Activated naive CD4-positive, alpha-beta T cell treated with Interleukin-2 at 50 U/mL for 16 hours (primary cell): ENCODE measurements at regions not wholly inside any gene's neighbourhood (a gene's known extent, or its start where the extent isn't known, plus 50 kb on each side); places are given as distances from the start of the nearest gene placed in this dataset.

Experiments used
- DNase-seq: peaks from one replicate; pipeline ENCODE4 v3.0.0-alpha.2; 2020

GRCh38 chr18:2301316-2301715 lies 270.0 kb downstream of the METTL4 start:
- no peak for DNase-seq

DNA sequence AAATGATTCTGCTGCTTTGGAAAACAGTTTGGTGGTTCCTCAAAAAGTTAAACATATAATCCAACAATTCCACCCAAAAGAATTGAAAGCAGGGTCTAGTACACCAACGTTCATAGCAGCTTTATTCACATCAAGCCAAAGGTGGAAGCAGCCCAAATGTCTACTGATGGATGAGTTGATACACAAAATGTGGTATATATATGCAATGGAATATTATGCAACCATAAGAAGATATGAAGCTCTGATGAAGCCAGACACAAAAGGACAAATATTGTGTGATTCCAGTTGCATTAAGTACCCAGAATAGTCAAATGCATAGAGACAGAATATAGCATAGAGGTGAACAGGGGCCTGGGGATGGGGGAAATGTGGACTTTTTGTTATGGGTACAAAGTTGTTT lies 269.3 kb downstream of the METTL4 start:
- DNase-seq: no peak

DNA sequence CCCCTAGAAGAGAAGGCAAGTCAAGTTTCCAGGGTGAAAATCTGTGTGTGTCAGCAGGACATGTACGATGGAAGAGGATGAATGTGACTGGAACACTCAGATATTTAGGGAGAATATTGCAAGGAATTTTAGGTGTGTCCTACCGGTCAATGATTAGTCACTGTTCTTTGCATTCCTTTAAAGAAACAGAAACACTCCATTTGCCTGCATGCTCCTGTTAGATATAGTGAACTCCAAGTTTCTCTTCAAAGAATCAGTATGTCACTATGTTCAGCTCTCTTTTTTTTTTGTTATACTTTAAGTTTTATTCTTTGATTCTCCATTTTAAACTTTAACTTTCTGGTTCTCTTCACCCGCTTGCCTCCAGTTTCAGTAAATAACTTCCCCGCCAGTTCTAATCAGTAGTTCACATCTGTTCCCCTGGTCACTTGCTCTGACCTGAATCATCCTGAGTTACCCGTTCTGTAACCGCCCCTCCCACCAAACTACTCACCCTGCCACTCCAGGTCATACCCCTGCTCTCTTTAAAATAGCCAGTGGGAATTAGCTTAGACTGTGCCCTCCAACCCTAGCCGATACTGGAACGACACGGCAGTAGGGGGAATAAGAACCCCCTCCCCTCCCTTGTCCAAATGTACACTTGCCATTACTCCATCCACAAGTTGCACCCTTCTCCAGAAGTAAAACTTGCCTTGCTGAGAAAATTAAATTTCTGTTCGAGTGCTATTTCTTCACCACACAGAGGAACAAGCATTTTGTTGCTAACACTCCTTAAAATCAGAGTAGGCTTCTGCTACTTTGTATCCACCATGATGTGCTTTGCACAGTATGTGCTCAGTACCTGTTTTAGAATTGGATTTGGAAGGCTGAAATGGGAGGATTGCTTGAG lies 268.4 kb downstream of the METTL4 start:
- no peak for DNase-seq

DNA sequence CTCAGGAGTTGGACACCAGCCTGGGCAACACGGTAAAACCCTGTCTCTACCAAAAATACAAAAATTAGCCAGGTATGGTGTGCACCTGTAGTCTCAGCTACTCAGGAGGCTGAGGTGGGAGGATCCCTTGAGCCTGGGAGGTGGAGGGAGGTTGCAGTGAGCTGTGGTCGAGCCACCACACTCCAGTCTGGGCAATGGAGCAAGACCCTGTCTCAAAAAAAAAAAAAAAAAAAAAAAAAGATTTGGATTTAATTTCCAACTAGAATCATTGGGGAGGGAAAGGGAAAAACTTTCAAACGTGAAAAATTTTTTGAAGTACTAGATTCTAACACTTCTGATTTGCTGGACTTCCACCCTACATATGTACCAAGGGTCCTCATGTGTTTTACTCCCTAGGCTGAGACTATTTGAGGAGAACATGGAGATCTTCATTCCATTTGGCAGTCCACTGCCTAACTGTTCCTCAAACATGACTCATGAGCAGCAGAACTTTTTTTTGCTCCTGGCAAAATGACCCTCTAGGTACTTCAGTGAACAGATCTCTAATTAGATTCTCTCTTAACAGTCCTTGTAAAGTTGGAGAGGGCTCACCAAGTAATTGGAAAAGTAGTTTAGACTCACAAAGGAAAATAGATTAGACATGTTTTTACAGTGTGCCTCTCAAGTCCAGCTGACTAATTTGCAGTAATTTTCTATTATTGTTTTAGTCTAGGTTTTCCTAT lies 267.6 kb downstream of the METTL4 start:
- no peak for DNase-seq

DNA sequence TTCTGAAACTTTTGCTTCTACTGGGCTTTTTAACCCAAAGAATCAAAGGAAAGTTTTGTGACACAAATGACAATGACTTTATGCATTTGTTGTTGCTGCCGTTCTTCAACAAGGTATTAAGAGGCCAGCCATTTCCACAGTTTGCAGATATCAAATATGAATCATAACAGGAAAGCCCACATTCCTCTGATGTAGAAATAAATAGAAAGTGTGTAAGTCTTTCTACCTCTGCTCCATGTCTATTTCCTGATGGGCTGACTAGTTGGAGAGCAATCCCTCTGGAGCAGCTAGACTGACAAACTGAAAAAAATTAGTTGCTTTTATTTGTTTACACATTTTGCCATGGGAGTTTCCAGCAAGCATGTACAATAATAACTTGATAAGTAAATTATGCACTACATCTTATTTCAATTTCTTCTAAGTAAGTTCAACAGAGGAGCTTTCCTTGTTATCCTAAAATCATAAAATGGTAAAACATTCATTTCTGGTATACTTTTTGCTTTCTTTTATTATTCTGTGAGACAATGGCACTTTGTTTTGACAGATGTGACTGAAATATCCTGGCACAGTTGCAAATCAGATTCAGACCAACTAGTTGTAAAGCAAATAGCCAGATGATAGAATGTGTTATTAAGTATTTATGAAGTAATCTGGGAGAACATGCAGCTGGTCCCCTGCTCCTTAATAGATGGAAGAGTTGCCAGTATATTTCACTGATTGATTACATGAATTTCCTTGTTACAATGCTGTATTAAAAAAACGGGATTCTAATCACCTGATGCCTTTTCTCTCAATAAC lies 266.7 kb downstream of the METTL4 start:
- no peak for DNase-seq

GRCh38 chr18:2306606-2307005 lies 264.7 kb downstream of the METTL4 start:
- no peak for DNase-seq

GRCh38 chr18:2310886-2311285 lies 260.4 kb downstream of the METTL4 start:
- DNase-seq: no peak

- no peak for DNase-seq
Observed at GRCh38 chr18:2312440-2312839, 258.9 kb downstream of the METTL4 start.

DNA sequence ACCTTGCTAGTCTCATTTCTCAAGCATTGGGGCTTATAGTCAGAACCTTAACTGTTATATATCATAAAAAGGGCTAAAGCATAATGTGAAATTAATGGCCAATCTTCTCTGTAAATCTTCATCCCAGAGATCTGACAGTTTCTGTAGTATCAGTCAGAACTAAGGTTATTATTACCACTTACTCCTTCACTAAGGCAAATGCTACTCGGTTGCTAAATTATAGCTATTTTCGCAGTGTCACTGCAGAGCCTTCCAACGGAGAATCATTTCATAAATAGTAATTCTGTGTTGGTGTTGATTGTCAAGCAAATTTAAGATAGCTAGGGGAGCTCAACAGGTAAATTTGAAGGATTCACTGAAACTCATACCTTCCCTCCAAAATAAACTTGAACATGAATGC lies 258.0 kb downstream of the METTL4 start:
- DNase-seq: no peak

GRCh38 chr18:2316082-2316750 lies 255.1 kb downstream of the METTL4 start:
- no peak for DNase-seq

- DNase-seq: no peak
Observed at GRCh38 chr18:2316751-2317696, 254.3 kb downstream of the METTL4 start.

DNA sequence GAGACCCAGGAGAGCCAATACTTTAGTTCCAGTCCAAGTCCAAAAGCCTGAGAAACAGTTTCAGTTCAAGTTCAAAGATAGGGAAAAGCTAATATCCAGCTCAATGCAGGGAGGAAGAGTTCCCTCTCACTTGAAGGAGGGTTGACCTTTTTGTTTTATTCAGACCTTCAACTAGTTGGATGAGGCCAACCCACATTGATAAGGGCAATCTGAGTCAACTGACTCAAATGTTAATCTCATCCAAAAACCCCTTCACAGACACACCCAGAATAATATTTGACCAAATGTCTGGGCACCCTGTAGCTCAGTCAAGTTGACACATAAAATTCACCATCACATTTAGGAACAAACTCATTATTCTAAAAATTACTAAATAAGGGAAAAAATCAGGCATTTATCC lies 246.8 kb downstream of the METTL4 start:
- no peak for DNase-seq

GRCh38 chr18:2325308-2325849 lies 245.9 kb downstream of the METTL4 start:
- DNase-seq: no peak

- DNase-seq: no peak
Observed at GRCh38 chr18:2325933-2326332, 245.4 kb downstream of the METTL4 start.

DNA sequence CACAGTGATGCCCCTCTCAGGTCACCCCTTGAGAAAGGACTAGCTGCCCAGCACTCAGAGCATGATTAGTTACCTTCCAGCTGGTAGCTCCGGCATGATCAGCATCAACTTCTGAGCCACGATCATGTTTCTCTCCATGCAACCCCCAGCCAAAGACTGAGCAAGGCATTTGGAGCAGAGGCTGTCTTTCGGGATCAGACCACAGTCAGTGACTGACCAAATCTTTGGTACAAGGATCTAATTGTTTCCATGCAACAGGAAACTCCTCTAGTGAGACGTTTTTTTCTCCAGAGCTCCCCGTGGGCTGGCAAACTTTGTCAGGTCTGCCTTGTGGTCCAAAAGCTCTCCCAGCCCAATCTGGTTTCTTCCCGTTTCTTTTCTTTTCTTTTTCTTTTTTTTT lies 244.3 kb downstream of the METTL4 start:
- DNase-seq: no peak

DNA sequence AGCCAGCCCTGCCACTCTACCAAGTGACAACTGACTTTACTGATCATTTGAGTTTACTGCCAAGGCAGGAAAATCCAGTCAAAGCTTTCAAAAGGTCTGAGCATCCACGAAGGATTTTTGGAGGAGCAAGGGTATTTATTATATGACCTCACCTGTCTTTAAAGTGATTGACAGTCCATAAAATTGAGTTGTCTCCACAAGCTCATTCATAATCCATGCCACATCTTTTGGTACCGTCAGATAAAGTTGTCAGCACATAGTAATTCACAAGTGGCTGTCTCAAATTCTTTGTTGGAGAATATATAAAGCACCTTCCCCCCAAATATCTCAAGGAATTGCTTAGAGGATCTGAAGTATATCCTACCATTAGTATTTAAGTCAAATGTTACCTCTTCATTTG lies 240.5 kb downstream of the METTL4 start:
- no peak for DNase-seq

- DNase-seq: no peak
Observed at GRCh38 chr18:2331491-2331890, 239.8 kb downstream of the METTL4 start.

- DNase-seq: no peak
Observed at GRCh38 chr18:2336690-2337392, 234.5 kb downstream of the METTL4 start.

DNA sequence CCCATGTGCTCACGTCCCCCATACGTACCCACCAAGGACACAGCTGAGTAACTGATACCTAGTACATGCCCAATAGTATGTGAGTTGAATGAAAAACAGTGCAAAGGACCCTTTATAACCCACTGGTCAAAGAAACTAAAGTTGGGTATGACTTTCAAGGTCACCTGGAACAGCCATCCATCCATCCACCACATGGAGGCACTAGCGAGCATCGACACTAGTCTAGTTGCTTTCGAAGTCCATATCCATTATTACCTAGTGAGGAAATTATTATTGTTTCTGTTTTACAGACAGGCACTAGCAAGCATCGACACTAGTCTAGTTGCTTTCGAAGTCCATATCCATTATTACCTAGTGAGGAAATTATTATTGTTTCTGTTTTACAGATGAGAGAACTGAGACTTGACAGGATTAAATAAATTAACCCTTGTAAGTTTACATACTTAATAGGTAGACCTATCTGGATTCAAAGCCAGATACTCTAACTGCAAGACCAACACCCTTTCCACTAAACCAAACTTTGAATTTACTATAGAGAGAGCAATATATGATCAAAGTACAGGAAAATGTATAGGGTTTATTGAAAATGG lies 233.7 kb downstream of the METTL4 start:
- DNase-seq: peak; percentile 48

DNA sequence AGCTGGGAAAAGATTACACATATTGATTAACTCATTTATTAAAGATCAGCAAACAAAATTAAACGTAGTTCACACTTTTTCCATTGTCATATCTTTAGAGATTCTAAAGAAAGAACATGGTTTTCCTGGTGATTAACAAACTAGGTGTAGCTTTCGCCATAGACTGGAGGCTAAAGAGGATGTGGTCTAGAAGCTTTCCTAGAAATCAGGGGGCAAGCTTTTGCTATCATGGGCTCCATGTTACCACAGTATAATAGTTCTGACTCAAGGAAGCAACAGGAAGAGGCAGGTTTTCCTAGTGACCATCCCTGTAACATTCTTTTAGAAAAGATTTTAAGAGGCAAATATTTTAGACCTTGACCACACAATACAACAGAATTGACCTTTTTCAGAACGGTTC lies 232.7 kb downstream of the METTL4 start:
- no peak for DNase-seq
